IMR-90 (cell line): ENCODE measurements at regions not wholly inside any gene's neighbourhood (a gene's known extent, or its start where the extent isn't known, plus 50 kb on each side); places are given as distances from the start of the nearest gene placed in this dataset.

Experiments used
- ATAC-seq: fragments of 200-7000 bp; cut with Tn5 transposase; 2 replicates; pipeline ENCODE4 v1.9.1; 2020; ENCODE audit warnings: low read depth, mild to moderate bottlenecking, moderate library complexity
- BruUV-seq: library from RNA; stranded (reverse); fragments of 400-500 nt; replicated peaks from 2 replicates; lab custom pipeline; 2021; lab: Mats Ljungman, UMichigan
- CTCF ChIA-PET: fragments of 300-600 bp; formaldehyde crosslinking; extraction: SDS; loops from one replicate; lab custom pipeline; 2021; ENCODE audit warnings: antibody characterized with exemption; lab: Yijun Ruan, JAX
- POLR2A ChIA-PET: fragments of 300-600 bp; sonication (Branson Sonifier 250); formaldehyde crosslinking; loops from one replicate; lab custom pipeline; 2022; ENCODE audit warnings: antibody characterized with exemption; ENCODE audit not compliant: unreplicated experiment; lab: Charles Lee
- DNase-seq: peaks from one replicate; pipeline ENCODE4 v3.0.0; 2013
- H2AFZ ChIP-seq: replicated peaks from 2 replicates; pipeline ENCODE3; 2013; ENCODE audit warnings: low read length, mild to moderate bottlenecking; ENCODE audit not compliant: poor library complexity
- H2AK5ac ChIP-seq: 2 replicates; pipeline ENCODE4 v1.6.1; 2013; ENCODE audit warnings: low read depth, low read length, inconsistent platforms
- H2AK9ac ChIP-seq: replicated peaks from 2 replicates; pipeline ENCODE3; 2013; ENCODE audit warnings: mild to moderate bottlenecking, low read depth, low read length, moderate library complexity; ENCODE audit not compliant: poor library complexity
- H2BK120ac ChIP-seq: 2 replicates; pipeline ENCODE4 v1.6.1; 2013; ENCODE audit warnings: low read depth, low read length, inconsistent platforms
- H2BK15ac ChIP-seq: 3 replicates; pipeline ENCODE4 v1.6.1; 2013; ENCODE audit warnings: low read depth, low read length, inconsistent platforms
- H2BK20ac ChIP-seq: 2 replicates; pipeline ENCODE4 v1.6.1; 2013; ENCODE audit warnings: low read depth, mild to moderate bottlenecking, inconsistent platforms, low read length, moderate library complexity
- H2BK5ac ChIP-seq: 2 replicates; pipeline ENCODE4 v1.6.1; 2013; ENCODE audit warnings: mild to moderate bottlenecking, low read depth, low read length, inconsistent platforms; ENCODE audit not compliant: poor library complexity, severe bottlenecking
- H3K14ac ChIP-seq: replicated peaks from 2 replicates; pipeline ENCODE4 v1.6.1; 2013; ENCODE audit warnings: low read depth, low read length, inconsistent platforms
- H3K18ac ChIP-seq: 2 replicates; pipeline ENCODE4 v1.6.1; 2013; ENCODE audit warnings: low read depth, low read length, control low read depth
- H3K23ac ChIP-seq: 2 replicates; pipeline ENCODE4 v1.6.1; 2013; ENCODE audit warnings: low read depth, low read length, inconsistent platforms
- H3K27ac ChIP-seq: 2 replicates; pipeline ENCODE4 v1.5.1; 2013; ENCODE audit warnings: mild to moderate bottlenecking, control low read depth, low read length; ENCODE audit not compliant: insufficient read depth
- H3K27me3 ChIP-seq: 2 replicates; pipeline ENCODE4 v1.6.1; 2013; ENCODE audit warnings: low read length; ENCODE audit not compliant: control insufficient read depth, insufficient read depth
- H3K36me3 ChIP-seq: 2 replicates; pipeline ENCODE4 v1.6.1; 2013; ENCODE audit warnings: low read length, mixed read lengths; ENCODE audit not compliant: control insufficient read depth, insufficient read depth
- H3K4ac ChIP-seq: 2 replicates; pipeline ENCODE4 v1.6.1; 2013; ENCODE audit warnings: low read depth, low read length, inconsistent platforms
- H3K4me1 ChIP-seq: 2 replicates; pipeline ENCODE4 v1.6.1; 2013; ENCODE audit warnings: low read length, mixed read lengths; ENCODE audit not compliant: control insufficient read depth, insufficient read depth
- H3K4me2 ChIP-seq: 2 replicates; pipeline ENCODE4 v1.6.1; 2013; ENCODE audit warnings: low read depth, mild to moderate bottlenecking, control low read depth, low read length, moderate library complexity
- H3K4me3 ChIP-seq: 2 replicates; pipeline ENCODE4 v1.5.1; 2013; ENCODE audit warnings: low read depth, mild to moderate bottlenecking, control low read depth, low read length, moderate library complexity; ENCODE audit not compliant: insufficient read depth
- H3K56ac ChIP-seq: 2 replicates; pipeline ENCODE4 v1.6.1; 2013; ENCODE audit warnings: low read length, inconsistent platforms; ENCODE audit not compliant: insufficient read depth; ENCODE audit errors: extremely low read depth
- H3K79me1 ChIP-seq, 2 experiments: 2 replicates each; pipeline ENCODE4 v1.6.1; 2013; ENCODE audit warnings: low read length in 2 of 2, inconsistent platforms in 1 of 2, low read depth in 1 of 2
- H3K9ac ChIP-seq: 2 replicates; pipeline ENCODE4 v1.6.1; 2013; ENCODE audit warnings: low read depth, low read length, control low read depth
- H3K9me1 ChIP-seq: 2 replicates; pipeline ENCODE4 v1.6.1; 2013; ENCODE audit warnings: low read length, inconsistent platforms; ENCODE audit not compliant: insufficient read depth
- H3K9me3 ChIP-seq: 2 replicates; pipeline ENCODE4 v1.6.1; 2013; ENCODE audit warnings: low read length; ENCODE audit not compliant: control insufficient read depth, insufficient read depth
- H4K20me1 ChIP-seq: 2 replicates; pipeline ENCODE4 v1.6.1; 2013; ENCODE audit warnings: low read length, inconsistent platforms; ENCODE audit not compliant: insufficient read depth
- H4K5ac ChIP-seq: 2 replicates; pipeline ENCODE4 v1.6.1; 2013; ENCODE audit warnings: mild to moderate bottlenecking, low read depth, low read length, control low read depth
- H4K8ac ChIP-seq, 2 experiments: 2 replicates each; pipeline ENCODE4 v1.6.1; 2013; ENCODE audit warnings: low read depth in 2 of 2, low read length in 2 of 2, control low read depth in 1 of 2, inconsistent platforms in 1 of 2
- H4K91ac ChIP-seq: 2 replicates; pipeline ENCODE4 v1.6.1; 2013; ENCODE audit warnings: low read depth, low read length, inconsistent platforms; ENCODE audit not compliant: insufficient read depth
- CEBPB ChIP-seq: IDR thresholded peaks from 2 replicates; pipeline ENCODE4 v1.6.1; 2012; ENCODE audit warnings: low read depth, low read length, improper control_type of control experiment
- CHD1 ChIP-seq: IDR thresholded peaks from 2 replicates; pipeline ENCODE4 v1.6.1; 2012; ENCODE audit warnings: low read depth, low read length, improper control_type of control experiment
- FOS ChIP-seq: fragments of 150-350 bp; IDR thresholded peaks from 2 replicates; pipeline ENCODE4 v1.6.1; 2016; ENCODE audit warnings: low read depth, low read length
- MAZ ChIP-seq: IDR thresholded peaks from 2 replicates; pipeline ENCODE4 v1.6.1; 2012; ENCODE audit warnings: low read depth, mild to moderate bottlenecking, low read length, improper control_type of control experiment, moderate library complexity, borderline replicate concordance
- MXI1 ChIP-seq: IDR thresholded peaks from 2 replicates; pipeline ENCODE4 v1.6.1; 2012; ENCODE audit warnings: low read depth, mild to moderate bottlenecking, low read length, moderate library complexity, borderline replicate concordance
- NFE2L2 ChIP-seq: fragments of 150-350 bp; IDR thresholded peaks from 2 replicates; pipeline ENCODE4 v1.6.1; 2016; ENCODE audit warnings: low read depth, mild to moderate bottlenecking, low read length
- POLR2A ChIP-seq: IDR thresholded peaks from 2 replicates; pipeline ENCODE4 v1.6.1; 2012; ENCODE audit warnings: mild to moderate bottlenecking, low read depth, low read length
- RAD21 ChIP-seq: IDR thresholded peaks from 2 replicates; pipeline ENCODE4 v1.6.1; 2012; ENCODE audit warnings: low read length, improper control_type of control experiment
- RCOR1 ChIP-seq: IDR thresholded peaks from 2 replicates; pipeline ENCODE4 v1.6.1; 2012; ENCODE audit warnings: mild to moderate bottlenecking, low read length, improper control_type of control experiment; ENCODE audit not compliant: insufficient replicate concordance
- RFX5 ChIP-seq: IDR thresholded peaks from 2 replicates; pipeline ENCODE4 v1.8.0; 2012; ENCODE audit warnings: low read depth, mild to moderate bottlenecking, low read length, moderate library complexity
- SMC3 ChIP-seq: fragments of 150-350 bp; IDR thresholded peaks from 2 replicates; pipeline ENCODE4 v1.6.1; 2016; ENCODE audit warnings: low read depth, mild to moderate bottlenecking, antibody characterized with exemption, low read length, moderate library complexity
- WGBS, 2 experiments: methylation state at CpG; one replicate each; pipeline versions ENCODE4 v1.1.5 to v1.1.7; 2013; ENCODE audit warnings: missing lambda C conversion rate in 2 of 2; ENCODE audit not compliant: insufficient read length in 1 of 2; ENCODE audit errors: extremely low coverage in 2 of 2; 5-methylcytosine and 5-hydroxymethylcytosine counted together
- dilution Hi-C: fragments of 300-500 bp; cut with HindIII; formaldehyde crosslinking; loops from one replicate; pipeline ENCODE4 v1.14.3; 2018; ENCODE audit warnings: low sequenced_read_pairs; ENCODE audit not compliant: unreplicated experiment
- in situ Hi-C: fragments of 300-500 bp; cut with MboI; formaldehyde crosslinking; loops from 3 replicates; pipeline ENCODE4 v1.14.3; 2019; ENCODE audit warnings: low sequenced_read_pairs, inconsistent platforms, mixed read lengths
- intact Hi-C: fragments of 100-400 bp; cut with micrococcal nuclease; formaldehyde crosslinking; loops from 2 replicates; pipeline ENCODE4 v1.10.0; 2022
- TF ChIP-seq, protein P1 (sequence below): fragments of 150-350 bp; IDR thresholded peaks from 2 replicates; pipeline ENCODE4 v1.6.1; 2017; ENCODE audit warnings: mild to moderate bottlenecking, antibody characterized with exemption, low read length, low read depth
- TF ChIP-seq, protein P2 (sequence below): conservative IDR thresholded peaks from 2 replicates; pipeline ENCODE4 v1.5.1; 2012; ENCODE audit warnings: mild to moderate bottlenecking, low read depth, low read length, improper control_type of control experiment

DNA sequence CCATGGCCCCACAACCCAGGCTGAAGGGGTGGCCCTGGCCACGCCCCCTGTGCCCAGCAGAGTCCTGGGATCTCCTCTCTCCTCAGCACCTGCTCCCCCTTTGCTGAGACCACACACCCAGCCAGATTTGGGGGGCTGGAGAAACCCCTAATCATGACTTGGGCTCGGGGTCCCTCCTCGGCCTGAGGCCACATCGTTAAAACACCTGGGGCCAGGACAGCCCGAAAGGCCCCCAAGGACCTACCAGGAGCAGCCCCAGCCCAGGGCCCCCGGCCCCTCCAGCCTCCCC lies 116.7 kb downstream of the FAM53A start:
- Histone ChIP-seq H4K20me1 (no peaks in the 10 kb centered on the region), H3K14ac (no peak overlapping the region), H2BK15ac (no peak overlapping the region), H4K5ac (no peak overlapping the region), H3K56ac (no peak overlapping the region), H3K4ac (no peak overlapping the region), H3K9me3 (no peaks in the 10 kb centered on the region), H3K27me3 (peaks cover 33% of the 10 kb centered on the region), H3K18ac (no peak overlapping the region), H2BK20ac (no peak overlapping the region), H4K91ac (no peak overlapping the region), H3K4me2 (no peak overlapping the region), H3K4me1 (no peaks in the 10 kb centered on the region), H2AK5ac (no peak overlapping the region), H3K4me3 (no peak overlapping the region), H3K9ac (no peak overlapping the region), H3K36me3 (no peaks in the 10 kb centered on the region), H3K9me1 (no peaks in the 10 kb centered on the region), H2BK120ac (no peak overlapping the region), H3K27ac (no peak overlapping the region), H4K8ac (no peak overlapping the region), H2BK5ac (no peak overlapping the region), H2AK9ac (no peak overlapping the region), H2AFZ (no peak overlapping the region), H3K23ac (no peak overlapping the region), H3K79me1 (no peaks in the 10 kb centered on the region)
- no TSS peak for BruUV-seq
- in situ Hi-C loops (no loop called here), intact Hi-C loops (no loop called here), dilution Hi-C loops (no loop called here)
- ChIA-PET CTCF (no interaction called here), POLR2A (no interaction called here)
- TF ChIP-seq MAZ, result no peak
- TF ChIP-seq SMC3, result no peak
- TF ChIP-seq RAD21, result no peak
- no peak for TF ChIP-seq CHD1
- TF ChIP-seq CEBPB, result no peak
- TF ChIP-seq, protein P1, sequence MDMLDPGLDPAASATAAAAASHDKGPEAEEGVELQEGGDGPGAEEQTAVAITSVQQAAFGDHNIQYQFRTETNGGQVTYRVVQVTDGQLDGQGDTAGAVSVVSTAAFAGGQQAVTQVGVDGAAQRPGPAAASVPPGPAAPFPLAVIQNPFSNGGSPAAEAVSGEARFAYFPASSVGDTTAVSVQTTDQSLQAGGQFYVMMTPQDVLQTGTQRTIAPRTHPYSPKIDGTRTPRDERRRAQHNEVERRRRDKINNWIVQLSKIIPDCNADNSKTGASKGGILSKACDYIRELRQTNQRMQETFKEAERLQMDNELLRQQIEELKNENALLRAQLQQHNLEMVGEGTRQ, result no peak
- TF ChIP-seq RFX5, result no peak
- TF ChIP-seq NFE2L2, result no peak
- TF ChIP-seq, protein P2, sequence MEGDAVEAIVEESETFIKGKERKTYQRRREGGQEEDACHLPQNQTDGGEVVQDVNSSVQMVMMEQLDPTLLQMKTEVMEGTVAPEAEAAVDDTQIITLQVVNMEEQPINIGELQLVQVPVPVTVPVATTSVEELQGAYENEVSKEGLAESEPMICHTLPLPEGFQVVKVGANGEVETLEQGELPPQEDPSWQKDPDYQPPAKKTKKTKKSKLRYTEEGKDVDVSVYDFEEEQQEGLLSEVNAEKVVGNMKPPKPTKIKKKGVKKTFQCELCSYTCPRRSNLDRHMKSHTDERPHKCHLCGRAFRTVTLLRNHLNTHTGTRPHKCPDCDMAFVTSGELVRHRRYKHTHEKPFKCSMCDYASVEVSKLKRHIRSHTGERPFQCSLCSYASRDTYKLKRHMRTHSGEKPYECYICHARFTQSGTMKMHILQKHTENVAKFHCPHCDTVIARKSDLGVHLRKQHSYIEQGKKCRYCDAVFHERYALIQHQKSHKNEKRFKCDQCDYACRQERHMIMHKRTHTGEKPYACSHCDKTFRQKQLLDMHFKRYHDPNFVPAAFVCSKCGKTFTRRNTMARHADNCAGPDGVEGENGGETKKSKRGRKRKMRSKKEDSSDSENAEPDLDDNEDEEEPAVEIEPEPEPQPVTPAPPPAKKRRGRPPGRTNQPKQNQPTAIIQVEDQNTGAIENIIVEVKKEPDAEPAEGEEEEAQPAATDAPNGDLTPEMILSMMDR, result no peak
- no peak for TF ChIP-seq RCOR1
- no peak for TF ChIP-seq POLR2A
- no peak for TF ChIP-seq FOS
- no peak for TF ChIP-seq MXI1
- WGBS, 2 experiments, result no CpG with 5 or more reads among the region's 6 CpGs
- no peak for DNase-seq
- ATAC-seq, result no peak
